Heart right ventricle (tissue), 16 donors: ENCODE measurements at regions not wholly inside any gene's neighbourhood (a gene's known extent, or its start where the extent isn't known, plus 50 kb on each side); places are given as distances from the start of the nearest gene placed in this dataset.
A peak's percentile ranks its signal among the peaks of the same experiment; 100 is the strongest.

Source experiments
- ATAC-seq, 8 donors: fragments of 200-7000 bp; cut with Tn5 transposase; one replicate each; pipeline ENCODE4 v1.9.1; 2020; ENCODE audit warnings: mild to moderate bottlenecking in 8 of 8, moderate library complexity in 8 of 8, moderate number of reproducible peaks in 1 of 8
- DNase-seq, 2 donors: peaks; one replicate each; pipeline ENCODE4 v3.0.0-alpha.2; 2020
- H3K27ac ChIP-seq, 10 donors: fragments of 200-600 bp; sonication (generic) in 2 of 10; one replicate each; pipeline versions ENCODE4 v1.5.0 to v1.8.0; 2020 to 2022; ENCODE audit warnings: mild to moderate bottlenecking in 3 of 10
- H3K27me3 ChIP-seq, 7 donors: fragments of 200-600 bp; one replicate each; pipeline ENCODE4 v1.8.0; 2021 to 2022; ENCODE audit warnings: mild to moderate bottlenecking in 2 of 7
- H3K36me3 ChIP-seq, 9 donors: fragments of 200-600 bp; sonication (generic) in 1 of 9; one replicate each; pipeline versions ENCODE4 v1.5.0 to v1.8.0; 2020 to 2022; ENCODE audit warnings: mild to moderate bottlenecking in 2 of 9
- H3K4me1 ChIP-seq, 9 donors: fragments of 200-600 bp; sonication (generic) in 1 of 9; one replicate each; pipeline versions ENCODE4 v1.5.0 to v1.8.0; 2020 to 2022; ENCODE audit warnings: mild to moderate bottlenecking in 4 of 9
- H3K4me3 ChIP-seq, 10 donors: fragments of 200-600 bp; sonication (generic) in 2 of 10; one replicate each; pipeline versions ENCODE4 v1.5.0 to v1.8.0; 2020 to 2022; ENCODE audit warnings: mild to moderate bottlenecking in 7 of 10, moderate library complexity in 2 of 10
- H3K9me3 ChIP-seq, 11 donors: fragments of 200-600 bp in 10 of 11; sonication (generic) in 2 of 11; one replicate each; pipeline versions ENCODE4 v1.5.0 to v1.8.0; 2013 to 2022; ENCODE audit warnings: mild to moderate bottlenecking in 2 of 11, control low read depth in 1 of 11, moderate library complexity in 1 of 11
- WGBS, 2 donors: extraction: QIAGEN DNeasy Blood & Tissue Kit; methylation state at CpG; one replicate each; pipeline ENCODE4 v1.1.7; 2013; ENCODE audit warnings: inconsistent platforms in 1 of 2; 5-methylcytosine and 5-hydroxymethylcytosine counted together
- intact Hi-C, 10 donors: fragments of 100-400 bp; cut with DNase I; formaldehyde crosslinking; loops; one replicate each; pipeline versions ENCODE4 v1.11.1 to v1.14.2; 2022
- TF ChIP-seq, protein P1 (sequence below), 9 donors: fragments of 200-600 bp; sonication (generic) in 2 of 9; IDR thresholded peaks; one replicate each; pipeline versions ENCODE4 v1.5.0 to v1.8.0; 2021 to 2022; ENCODE audit warnings: antibody characterized with exemption in 9 of 9, mild to moderate bottlenecking in 5 of 9, moderate library complexity in 1 of 9
- donor health status: Arrhythmogenic right ventricular cardiomyopathy.
- donor health status: ischemic (EF 13 %, LVEDD 7.1; RV severe dilation, severe dysfunction).
- donor health status: healthy with polysubstance abuse.
- donor health status: DM: no; HTN: yes; CAD: no.
- donor health status: DM: no; HTN: no; CAD: no.
- donor health status: ischemic (EF 25% LVEDD 6.9; RV normal size, moderate dysfunction).
- donor health status: ischemic (EF 25% LVEDD 5.7; RV mildly dilated, moderate dysfunction).
- donor health status: healthy.
- donor health status: DM: yes; HTN: yes; CAD: no.
- donor health status: Ischemic cardiomyopathy.
- donor health status: ischemic (EF 35%, LVEDD 5.7; RV mildly dilated, moderate dysfunction).
- donor health status: nonischemic (EF 11% LVEDD 7.7; RV severe dilation, severe dysfunction).
- donor health status: DM: yes; HTN: yes; CAD: no.
- donor health status: PGD.
- donor health status: ischemic (EF 29% LVEDD 5.4; RV normal size, mild dysfunction).
- donor health status: nonischemic (EF 23%, LVEDD 6.1; RV moderate dilation, normal function).

- Histone ChIP-seq H3K4me1 (peaks cover 11 to 83% (median 62%) of the 10 kb centered on the region in 9 donors), H3K27me3 (no peaks in the 10 kb centered on the region)
Measured at GRCh38 chr9:129497005-129497812, 123.7 kb downstream of the C9orf50 start.

GRCh38 chr9:129496473-129497004 lies 124.4 kb downstream of the C9orf50 start:
- ATAC-seq (peak; percentile 79 to 88 (median 82)), DNase-seq (peak; percentile 95 to 97)
- peak overlapping the region; percentile 35 to 66 (median 54) for H3K4me3 ChIP-seq
- no peaks in the 10 kb centered on the region for H3K9me3 ChIP-seq
- TF ChIP-seq, protein P1, sequence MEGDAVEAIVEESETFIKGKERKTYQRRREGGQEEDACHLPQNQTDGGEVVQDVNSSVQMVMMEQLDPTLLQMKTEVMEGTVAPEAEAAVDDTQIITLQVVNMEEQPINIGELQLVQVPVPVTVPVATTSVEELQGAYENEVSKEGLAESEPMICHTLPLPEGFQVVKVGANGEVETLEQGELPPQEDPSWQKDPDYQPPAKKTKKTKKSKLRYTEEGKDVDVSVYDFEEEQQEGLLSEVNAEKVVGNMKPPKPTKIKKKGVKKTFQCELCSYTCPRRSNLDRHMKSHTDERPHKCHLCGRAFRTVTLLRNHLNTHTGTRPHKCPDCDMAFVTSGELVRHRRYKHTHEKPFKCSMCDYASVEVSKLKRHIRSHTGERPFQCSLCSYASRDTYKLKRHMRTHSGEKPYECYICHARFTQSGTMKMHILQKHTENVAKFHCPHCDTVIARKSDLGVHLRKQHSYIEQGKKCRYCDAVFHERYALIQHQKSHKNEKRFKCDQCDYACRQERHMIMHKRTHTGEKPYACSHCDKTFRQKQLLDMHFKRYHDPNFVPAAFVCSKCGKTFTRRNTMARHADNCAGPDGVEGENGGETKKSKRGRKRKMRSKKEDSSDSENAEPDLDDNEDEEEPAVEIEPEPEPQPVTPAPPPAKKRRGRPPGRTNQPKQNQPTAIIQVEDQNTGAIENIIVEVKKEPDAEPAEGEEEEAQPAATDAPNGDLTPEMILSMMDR (IDR thresholded peaks at IDR 0.05), result no peak
- peaks cover 12 to 89% (median 62%) of the 10 kb centered on the region in 9 donors for H3K4me1 ChIP-seq
- peak overlapping the region; percentile 92 to 100 (median 98) for H3K27ac ChIP-seq
- peaks cover 0 to 25% (median 0%) of the 10 kb centered on the region in 9 donors for H3K36me3 ChIP-seq
- intact Hi-C loops, result loop anchor here in 9 of 10 donors (1.0 to 10.0 kb wide), 19 partner anchors 34 to 358 kb away; partner anchors contain the start of gene IER5L (in 4 of the 9)
- WGBS, 2 donors, result 1% methylated on average over 43 of the region's 43 CpGs
- no peaks in the 10 kb centered on the region for H3K27me3 ChIP-seq

More at GRCh38 chr9:129497005-129497812, 123.7 kb downstream of the C9orf50 start:
- DNase-seq (peak; percentile 36 to 51), ATAC-seq (peak; percentile 8 to 39 (median 24))
- TF ChIP-seq, protein P1 (IDR thresholded peaks at IDR 0.05), result no peak
- Histone ChIP-seq H3K36me3 (peaks cover 0 to 23% (median 0%) of the 10 kb centered on the region in 9 donors), H3K27ac (peak overlapping the region; percentile 92 to 100 (median 98)), H3K9me3 (no peaks in the 10 kb centered on the region), H3K4me3 (peak overlapping the region; percentile 35 to 66 (median 54))
- intact Hi-C loops, result loop anchor here in 8 of 10 donors (2.0 to 10.0 kb wide), 17 partner anchors 35 to 358 kb away; partner anchors contain the start of gene IER5L (in 4 of the 8)
- 16 to 18% methylated on average over 15 to 16 of the region's 16 CpGs for WGBS, 2 donors

DNA sequence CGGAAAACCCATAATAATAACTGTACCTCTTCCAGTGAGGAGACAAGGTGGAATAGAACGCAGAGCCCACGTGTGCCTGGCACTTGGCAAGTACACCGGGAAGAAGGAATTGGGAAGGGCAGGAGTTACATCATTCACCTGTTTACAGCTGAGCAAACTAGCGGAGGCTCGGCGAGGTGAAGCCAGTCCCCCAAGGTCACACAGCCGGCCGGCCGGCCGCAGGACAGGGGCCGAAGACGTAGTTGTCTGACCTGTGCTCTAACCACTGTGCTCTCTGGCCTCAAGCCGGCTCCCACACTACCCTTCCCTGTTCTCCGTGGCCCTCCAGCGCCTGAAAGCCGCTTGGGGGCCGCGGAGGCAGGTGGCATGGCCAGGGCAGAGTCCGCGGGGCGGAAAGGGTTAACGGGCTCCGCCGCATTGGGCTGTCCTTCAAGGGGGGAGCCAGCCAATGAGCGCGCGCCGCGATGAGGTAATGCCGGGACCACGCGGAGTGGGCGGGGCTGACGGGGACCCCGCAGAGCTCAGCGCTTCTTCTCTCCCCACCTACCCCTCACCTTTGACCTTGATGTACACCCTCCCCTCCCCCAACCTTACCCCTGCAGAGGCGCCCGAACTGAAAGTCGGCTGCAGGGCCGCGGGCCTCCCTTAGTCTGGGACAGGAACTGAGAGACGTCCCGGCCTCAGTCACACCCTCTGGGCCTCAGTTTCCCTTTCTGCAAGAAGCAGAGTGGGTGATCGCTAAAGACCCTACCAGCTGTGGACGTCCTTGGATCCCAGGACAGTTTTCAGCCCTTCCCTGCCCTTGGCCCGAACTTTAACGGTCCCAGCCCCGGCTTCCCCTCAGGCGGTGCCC lies 125.1 kb downstream of the C9orf50 start:
- peak overlapping the region; percentile 35 to 66 (median 54) for H3K4me3 ChIP-seq
- no peaks in the 10 kb centered on the region for H3K9me3 ChIP-seq
- WGBS, 2 donors, result 2 to 3% methylated on average over 50 of the region's 50 CpGs
- ATAC-seq (peak; percentile 82 to 93 (median 90)), DNase-seq (peak; percentile 96 to 97)
- H3K36me3 ChIP-seq, result peaks cover 0 to 25% (median 0%) of the 10 kb centered on the region in 9 donors
- H3K4me1 ChIP-seq, result peaks cover 18 to 91% (median 67%) of the 10 kb centered on the region in 9 donors
- H3K27me3 ChIP-seq, result no peaks in the 10 kb centered on the region
- H3K27ac ChIP-seq, result peak overlapping the region; percentile 92 to 100 (median 98)
- TF ChIP-seq, protein P1 (IDR thresholded peaks at IDR 0.05), result no peak
- intact Hi-C loops, result loop anchor here in 9 of 10 donors (1.0 to 10.0 kb wide), 19 partner anchors 34 to 357 kb away; partner anchors contain the start of gene IER5L (in 4 of the 9)
